Mesendoderm (in vitro differentiated cells): ENCODE measurements at regions not wholly inside any gene's neighbourhood (a gene's known extent, or its start where the extent isn't known, plus 50 kb on each side); places are given as distances from the start of the nearest gene placed in this dataset.
"Not testable (repeated sequence)": the region's sequence is repeated elsewhere in the genome, so short reads cannot be mapped to it uniquely, and the experiment has no call there.

ENCODE experiments used
- DNase-seq: peaks from one replicate; pipeline ENCODE4 v3.0.0; 2013
- H2AK5ac ChIP-seq: 2 replicates; pipeline ENCODE4 v1.6.1; 2013; ENCODE audit warnings: low read length, inconsistent platforms
- H2BK120ac ChIP-seq: 2 replicates; pipeline ENCODE4 v1.6.1; 2013; ENCODE audit warnings: low read depth, mild to moderate bottlenecking, low read length, moderate library complexity, mixed read lengths
- H2BK15ac ChIP-seq: replicated peaks from 2 replicates; pipeline ENCODE4 v1.6.1; 2013; ENCODE audit warnings: low read depth, mild to moderate bottlenecking, moderate library complexity
- H2BK5ac ChIP-seq: 2 replicates; pipeline ENCODE4 v1.6.1; 2013; ENCODE audit warnings: low read length, inconsistent platforms
- H3K18ac ChIP-seq: 2 replicates; pipeline ENCODE4 v1.6.1; 2013; ENCODE audit warnings: mild to moderate bottlenecking, low read length, mixed read lengths
- H3K23ac ChIP-seq: one replicate; pipeline ENCODE4 v1.6.1; 2013; ENCODE audit warnings: low read length
- H3K27ac ChIP-seq: 2 replicates; pipeline ENCODE4 v1.5.1; 2013; ENCODE audit warnings: low read depth, mild to moderate bottlenecking, inconsistent platforms, low read length, moderate library complexity
- H3K27me3 ChIP-seq: 2 replicates; pipeline ENCODE4 v1.6.1; 2013; ENCODE audit warnings: low read length, control low read depth, mild to moderate bottlenecking, inconsistent platforms; ENCODE audit not compliant: insufficient read depth, poor library complexity
- H3K36me3 ChIP-seq: 2 replicates; pipeline ENCODE4 v1.6.1; 2013; ENCODE audit warnings: low read length, inconsistent platforms; ENCODE audit not compliant: control insufficient read depth, insufficient read depth
- H3K4ac ChIP-seq: one replicate; pipeline ENCODE4 v1.6.1; 2013; ENCODE audit warnings: low read depth, mild to moderate bottlenecking, low read length, moderate library complexity
- H3K4me1 ChIP-seq: 2 replicates; pipeline ENCODE4 v1.6.1; 2013; ENCODE audit warnings: low read depth, low read length, inconsistent platforms; ENCODE audit not compliant: control insufficient read depth
- H3K4me2 ChIP-seq: 2 replicates; pipeline ENCODE4 v1.6.1; 2013; ENCODE audit warnings: low read length
- H3K4me3 ChIP-seq: 2 replicates; pipeline ENCODE4 v1.5.1; 2013; ENCODE audit warnings: mild to moderate bottlenecking, low read length
- H3K56ac ChIP-seq: one replicate; pipeline ENCODE4 v1.6.1; 2013; ENCODE audit warnings: low read length
- H3K79me1 ChIP-seq: 2 replicates; pipeline ENCODE4 v1.6.1; 2013; ENCODE audit warnings: low read length, inconsistent platforms
- H3K79me2 ChIP-seq: 2 replicates; pipeline ENCODE4 v1.6.1; 2013; ENCODE audit warnings: mild to moderate bottlenecking, low read length; ENCODE audit not compliant: control insufficient read depth, insufficient read depth
- H3K9ac ChIP-seq: 2 replicates; pipeline ENCODE4 v1.6.1; 2013; ENCODE audit warnings: low read length, inconsistent platforms
- H4K5ac ChIP-seq: one replicate; pipeline ENCODE4 v1.6.1; 2013; ENCODE audit warnings: low read length
- H4K8ac ChIP-seq: one replicate; pipeline ENCODE4 v1.6.1; 2013; ENCODE audit warnings: low read depth, mild to moderate bottlenecking, control low read depth, low read length, moderate library complexity
- WGBS: extraction: QIAGEN DNeasy Blood & Tissue Kit; methylation state at CpG from one replicate; pipeline ENCODE4 v1.1.7; 2013; ENCODE audit warnings: low lambda C conversion rate, missing lambda C conversion rate; ENCODE audit not compliant: insufficient coverage; ENCODE audit errors: extremely low coverage; 5-methylcytosine and 5-hydroxymethylcytosine counted together

DNA sequence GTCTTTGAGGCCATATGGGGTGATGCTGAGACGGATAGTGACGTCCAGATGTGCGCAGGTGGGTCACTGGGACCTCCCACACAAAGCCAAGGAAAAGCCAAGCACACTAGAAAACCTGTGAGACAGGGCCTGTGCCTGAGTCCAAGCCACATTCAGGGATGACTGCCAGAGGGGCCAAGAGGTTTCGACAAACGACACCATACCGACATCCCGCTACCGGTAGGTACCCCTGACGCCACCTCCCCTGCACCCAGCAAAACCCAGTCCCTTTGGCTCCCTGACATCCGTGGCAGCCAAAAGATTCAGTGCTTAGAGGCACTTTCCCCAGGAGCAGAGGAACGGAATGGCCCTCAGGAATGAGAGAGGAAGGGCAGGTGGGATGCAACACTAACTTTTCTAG lies 158.0 kb upstream of the ZNF337 start:
- not testable (repeated sequence) for H3K18ac ChIP-seq, DNase-seq, H3K4me3 ChIP-seq, H2BK120ac ChIP-seq, H4K5ac ChIP-seq, H3K79me2 ChIP-seq, H3K4me2 ChIP-seq, H3K9ac ChIP-seq, H3K56ac ChIP-seq, H3K23ac ChIP-seq, H3K27ac ChIP-seq, H3K27me3 ChIP-seq, H3K4me1 ChIP-seq, H2AK5ac ChIP-seq, H2BK15ac ChIP-seq, H2BK5ac ChIP-seq, H3K4ac ChIP-seq, H3K79me1 ChIP-seq, H3K36me3 ChIP-seq, H4K8ac ChIP-seq
- whole genome bisulfite sequencing = no CpG with 5 or more reads among the region's 11 CpGs

DNA sequence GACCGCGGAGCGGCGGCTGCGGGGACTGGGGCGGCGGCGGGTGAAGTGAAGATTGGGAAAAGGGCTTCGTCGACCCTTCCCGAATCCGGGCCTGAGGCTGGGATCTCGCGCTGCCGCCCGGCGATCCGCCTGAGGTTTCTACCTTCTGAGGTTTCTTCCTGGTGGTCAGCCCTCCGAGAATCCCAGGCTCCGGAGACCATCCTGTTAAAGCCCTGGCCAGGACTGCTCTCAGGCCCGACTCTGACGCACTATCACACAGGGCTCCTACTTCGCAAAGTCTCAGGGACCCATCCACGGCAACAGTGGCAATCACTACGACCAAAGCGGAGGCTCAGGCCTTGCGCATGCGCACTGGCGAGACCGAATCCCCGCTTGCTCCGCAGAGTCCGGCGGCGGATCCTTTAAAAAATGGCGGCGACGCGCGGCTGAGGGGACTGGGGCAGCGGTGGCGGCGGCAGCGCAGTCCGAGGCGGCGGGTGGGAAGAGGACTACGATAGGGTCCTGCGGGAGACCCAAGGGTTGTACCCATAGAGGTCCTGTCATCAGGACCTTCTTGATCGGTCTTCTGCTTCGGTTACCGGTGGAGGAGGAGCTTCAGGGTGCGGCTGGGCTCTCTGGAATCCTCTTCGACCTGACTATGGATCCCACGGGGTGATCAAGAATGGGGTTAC lies 157.2 kb upstream of the ZNF337 start:
- not testable (repeated sequence) for H3K4me3 ChIP-seq, H3K4ac ChIP-seq, H3K18ac ChIP-seq, H3K27me3 ChIP-seq, DNase-seq, H3K79me1 ChIP-seq, H3K23ac ChIP-seq, H3K36me3 ChIP-seq, H3K27ac ChIP-seq, H2BK120ac ChIP-seq, H3K9ac ChIP-seq, H4K8ac ChIP-seq, H3K79me2 ChIP-seq, H3K4me2 ChIP-seq, H3K4me1 ChIP-seq, H2AK5ac ChIP-seq, H4K5ac ChIP-seq, H2BK15ac ChIP-seq, H2BK5ac ChIP-seq, H3K56ac ChIP-seq
- WGBS = no CpG with 5 or more reads among the region's 55 CpGs

DNA sequence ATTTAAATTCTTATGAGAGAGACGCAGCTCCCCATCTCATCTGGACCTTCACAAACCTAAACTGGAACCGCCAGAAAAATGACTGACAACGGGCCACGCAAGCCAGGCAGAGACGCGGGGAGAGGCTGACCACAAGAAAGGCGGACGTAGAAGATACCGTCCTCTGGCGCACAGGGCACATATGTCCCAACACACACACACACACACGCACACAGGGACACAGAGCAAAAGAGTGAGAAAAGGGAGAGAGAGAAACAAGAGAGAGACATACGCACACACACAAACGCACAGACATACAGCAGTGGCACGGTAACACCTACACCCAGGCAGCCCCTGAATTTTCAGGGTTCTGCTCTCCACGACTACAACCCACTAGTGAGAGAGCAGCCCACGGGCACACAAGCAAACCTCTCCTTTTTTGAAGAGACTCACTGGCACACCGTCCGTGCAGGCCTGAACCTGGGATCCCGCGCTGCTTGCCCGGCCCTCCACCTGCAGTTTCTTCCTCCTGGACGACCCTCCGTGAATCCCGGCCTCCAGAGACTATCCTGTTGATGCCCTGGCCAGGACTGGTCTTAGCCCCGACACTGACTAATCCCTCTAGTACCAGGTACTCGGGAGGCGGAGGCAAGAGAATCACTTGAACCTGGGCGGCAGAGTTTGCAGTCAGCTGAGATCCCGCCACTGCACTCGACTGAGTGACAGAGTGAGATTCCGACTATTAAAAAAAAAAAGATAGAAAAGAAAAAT lies 156.5 kb upstream of the ZNF337 start:
- H3K56ac ChIP-seq, H2BK15ac ChIP-seq, DNase-seq, H3K79me1 ChIP-seq, H3K79me2 ChIP-seq, H3K36me3 ChIP-seq, H2BK120ac ChIP-seq, H3K4ac ChIP-seq, H4K5ac ChIP-seq, H3K18ac ChIP-seq, H3K4me1 ChIP-seq, H3K9ac ChIP-seq, H2BK5ac ChIP-seq, H2AK5ac ChIP-seq, H4K8ac ChIP-seq, H3K23ac ChIP-seq, H3K27me3 ChIP-seq, H3K4me3 ChIP-seq, H3K4me2 ChIP-seq, H3K27ac ChIP-seq: not testable (repeated sequence)
- no CpG with 5 or more reads among the region's 31 CpGs for WGBS

DNA sequence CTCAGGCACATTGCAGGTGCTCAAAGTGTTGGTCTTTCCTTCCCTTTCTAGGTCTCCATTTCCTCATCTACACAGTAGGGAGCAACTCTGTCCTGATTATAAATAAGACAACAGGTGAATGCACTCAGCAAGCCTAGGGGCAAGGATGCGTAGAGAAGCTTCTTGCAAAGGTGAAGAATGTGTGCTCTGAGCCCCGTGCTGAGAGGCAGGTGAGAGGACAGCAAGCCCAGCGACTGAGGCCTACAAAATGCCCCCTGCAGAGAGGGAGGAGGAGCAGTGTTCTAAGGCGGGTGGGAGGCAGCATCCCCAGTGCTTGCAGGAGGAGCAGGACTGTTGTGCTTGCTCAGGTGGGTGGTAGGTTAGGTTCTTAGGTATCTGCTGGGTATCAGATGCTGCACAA lies 153.5 kb upstream of the ZNF337 start:
- not testable (repeated sequence) for H3K79me1 ChIP-seq, H4K8ac ChIP-seq, H3K4me3 ChIP-seq, H3K4ac ChIP-seq, H3K36me3 ChIP-seq, H2BK5ac ChIP-seq, H3K18ac ChIP-seq, H3K9ac ChIP-seq, H3K23ac ChIP-seq, H2AK5ac ChIP-seq, H4K5ac ChIP-seq, H3K4me1 ChIP-seq, H3K79me2 ChIP-seq, H3K27me3 ChIP-seq, H3K56ac ChIP-seq, H3K4me2 ChIP-seq, H3K27ac ChIP-seq, H2BK15ac ChIP-seq, H2BK120ac ChIP-seq
- no CpG with 5 or more reads among the region's 4 CpGs for WGBS
- peak; percentile 48 for DNase-seq

DNA sequence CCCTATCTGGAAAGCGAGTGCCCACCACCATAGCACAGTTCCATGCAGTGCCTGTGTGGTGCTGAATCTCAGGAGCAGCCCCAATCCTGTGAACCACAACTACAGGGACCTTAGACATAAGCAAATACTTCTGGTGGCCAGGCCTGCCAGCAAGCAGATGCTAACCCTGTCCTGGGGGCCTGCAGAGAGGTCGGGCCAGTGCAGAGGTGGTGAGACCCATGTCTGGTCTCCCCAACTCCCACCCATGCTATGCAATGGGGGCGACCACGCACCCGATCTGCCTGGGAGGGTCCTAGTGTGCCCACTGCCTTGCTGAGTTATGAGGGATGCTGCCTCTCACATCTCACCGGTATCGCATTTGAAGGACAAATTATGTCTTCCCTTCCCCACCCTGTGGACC lies 151.6 kb upstream of the ZNF337 start:
- H3K4me2 ChIP-seq = no peak overlapping the region
- WGBS = no CpG with 5 or more reads among the region's 7 CpGs

More for the DNA sequence above, 151.6 kb upstream of the ZNF337 start:
- H3K4ac ChIP-seq = no peak overlapping the region
- H3K36me3 ChIP-seq = no peaks in the 10 kb centered on the region
- H3K4me1 ChIP-seq = no peaks in the 10 kb centered on the region
- no peak overlapping the region for H3K23ac ChIP-seq
- H3K4me3 ChIP-seq = no peak overlapping the region
- H3K27me3 ChIP-seq = no peaks in the 10 kb centered on the region
- no peaks in the 10 kb centered on the region for H3K79me2 ChIP-seq
- H3K9ac ChIP-seq = no peak overlapping the region
- no peak overlapping the region for H3K18ac ChIP-seq
- H2BK5ac ChIP-seq = no peak overlapping the region
- no peaks in the 10 kb centered on the region for H3K79me1 ChIP-seq
- no peak overlapping the region for H3K27ac ChIP-seq
- H2AK5ac ChIP-seq = no peak overlapping the region
- no peak for DNase-seq
- H3K56ac ChIP-seq = no peak overlapping the region
- no peak overlapping the region for H2BK120ac ChIP-seq
- no peak overlapping the region for H4K8ac ChIP-seq
- no peak overlapping the region for H2BK15ac ChIP-seq
- no peak overlapping the region for H4K5ac ChIP-seq
